ENCODE measurements at regions not wholly inside any gene's neighbourhood (a gene's known extent, or its start where the extent isn't known, plus 50 kb on each side); places are given as distances from the start of the nearest gene placed in this dataset.

DNA sequence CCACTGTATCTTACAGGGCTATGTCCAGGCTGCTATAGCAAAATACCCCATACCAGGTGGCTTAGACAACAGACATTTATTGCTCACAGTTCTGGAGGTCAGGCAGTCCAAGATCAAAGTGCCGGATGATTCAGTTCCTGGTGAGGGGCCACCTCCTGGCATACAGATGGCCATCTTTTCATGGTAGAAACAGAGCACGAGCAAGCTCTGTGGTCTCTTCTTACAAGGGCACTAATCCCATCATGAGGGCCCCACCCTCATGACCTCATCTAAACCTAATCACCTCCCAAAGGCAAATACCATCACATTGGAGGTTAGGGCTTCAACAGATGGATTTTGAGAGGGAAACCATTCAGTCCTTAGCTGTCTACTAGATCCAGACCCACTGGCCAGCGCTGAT lies 117.4 kb upstream of the NECTIN1 start:
- intact Hi-C loops (cut with micrococcal nuclease): no loop called here
- no peaks in the 10 kb centered on the region for H3K9me3 ChIP-seq (ENCODE audit: control insufficient read depth in 1 of 2, low read length in 2 of 2)
- H3K27ac ChIP-seq (ENCODE audit: low read depth, low read length): no peak overlapping the region
- CTCF ChIA-PET (ENCODE audit: partially characterized antibody): no interaction called here
- Mint-ChIP-seq H3K27me3 (peaks cover 0 to 12% of the 10 kb centered on the region in 2 donors), H3K27ac (no peak overlapping the region), H3K4me3 (no peak overlapping the region), H3K36me3 (no peaks in the 10 kb centered on the region), H3K9me3 (peaks cover 0 to 7% (median 1%) of the 10 kb centered on the region in 8 donors), H3K4me1 (no peaks in the 10 kb centered on the region)
- H3K4me1 ChIP-seq (ENCODE audit: insufficient read depth, low read length): no peaks in the 10 kb centered on the region
- POLR2A ChIA-PET (ENCODE audit: partially characterized antibody): no interaction called here
- no peaks in the 10 kb centered on the region for H3K36me3 ChIP-seq (ENCODE audit: insufficient read depth, low read length)
- no peaks in the 10 kb centered on the region for H3K27me3 ChIP-seq (ENCODE audit: insufficient read depth, low read length)
- no peak for DNase-seq
- no peak overlapping the region for H3K4me3 ChIP-seq (ENCODE audit: low read length in 2 of 2)

DNA sequence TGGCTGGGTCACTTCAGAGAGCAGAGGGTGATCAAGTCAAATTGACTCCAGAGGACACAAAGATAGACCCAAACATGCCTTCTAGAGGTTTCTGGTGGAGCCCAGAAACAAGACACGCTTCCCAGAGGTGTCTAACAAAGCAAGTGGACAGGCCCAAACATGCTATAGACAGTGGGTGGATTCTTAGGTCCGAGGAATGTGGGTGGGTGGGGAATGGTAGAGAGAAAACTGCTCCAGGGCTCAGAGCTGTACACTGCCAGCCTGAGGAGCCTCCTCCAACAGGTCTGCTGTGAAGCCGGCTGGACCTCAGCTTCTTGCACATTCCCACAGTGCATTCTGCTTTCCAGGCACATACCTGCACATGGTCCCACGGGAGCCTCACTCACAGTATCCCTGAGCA lies 116.8 kb upstream of the NECTIN1 start:
- Mint-ChIP-seq H3K9me3 (peaks cover 0 to 7% (median 1%) of the 10 kb centered on the region in 8 donors), H3K36me3 (no peaks in the 10 kb centered on the region), H3K27me3 (peaks cover 0 to 13% of the 10 kb centered on the region in 2 donors), H3K4me3 (no peak overlapping the region), H3K4me1 (no peaks in the 10 kb centered on the region), H3K27ac (no peak overlapping the region)
- intact Hi-C loops (cut with micrococcal nuclease): no loop called here
- DNase-seq: no peak
- Histone ChIP-seq H3K36me3 (ENCODE audit: insufficient read depth, low read length) (no peaks in the 10 kb centered on the region), H3K4me1 (ENCODE audit: insufficient read depth, low read length) (no peaks in the 10 kb centered on the region), H3K27me3 (ENCODE audit: insufficient read depth, low read length) (no peaks in the 10 kb centered on the region), H3K4me3 (ENCODE audit: low read length in 2 of 2) (no peak overlapping the region), H3K27ac (ENCODE audit: low read depth, low read length) (no peak overlapping the region), H3K9me3 (ENCODE audit: control insufficient read depth in 1 of 2, low read length in 2 of 2) (no peaks in the 10 kb centered on the region)
- ChIA-PET POLR2A (ENCODE audit: partially characterized antibody) (no interaction called here), CTCF (ENCODE audit: partially characterized antibody) (no interaction called here)

DNA sequence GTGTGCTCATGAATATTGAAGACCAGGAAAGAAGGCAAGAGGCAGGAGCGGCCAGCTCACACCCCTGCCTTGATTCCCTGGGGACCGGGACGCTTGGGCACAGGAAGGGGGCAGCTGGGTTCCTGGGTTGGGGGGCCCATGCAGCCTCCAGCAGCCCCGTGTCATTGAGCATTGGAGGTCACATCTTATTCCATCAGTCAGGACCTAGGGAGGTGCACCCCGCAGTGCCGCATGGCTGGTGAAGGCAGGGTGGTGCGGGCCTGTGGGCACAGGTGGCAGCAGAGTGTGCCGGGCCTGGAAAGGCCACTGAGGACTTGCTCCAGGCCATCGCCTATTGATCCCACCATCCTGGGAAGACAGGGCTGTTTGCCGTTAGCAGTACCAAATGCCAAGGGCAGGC lies 116.3 kb upstream of the NECTIN1 start:
- peaks cover 0 to 7% (median 1%) of the 10 kb centered on the region in 8 donors for H3K9me3 Mint-ChIP-seq
- peaks cover 0 to 13% of the 10 kb centered on the region in 2 donors for H3K27me3 Mint-ChIP-seq
- Histone ChIP-seq H3K27ac (ENCODE audit: low read depth, low read length) (no peak overlapping the region), H3K4me1 (ENCODE audit: insufficient read depth, low read length) (no peaks in the 10 kb centered on the region), H3K27me3 (ENCODE audit: insufficient read depth, low read length) (no peaks in the 10 kb centered on the region), H3K9me3 (ENCODE audit: control insufficient read depth in 1 of 2, low read length in 2 of 2) (no peaks in the 10 kb centered on the region), H3K36me3 (ENCODE audit: insufficient read depth, low read length) (no peaks in the 10 kb centered on the region), H3K4me3 (ENCODE audit: low read length in 2 of 2) (no peak overlapping the region)
- DNase-seq: no peak
- intact Hi-C loops (cut with micrococcal nuclease): no loop called here
- no peak overlapping the region for H3K27ac Mint-ChIP-seq
- ChIA-PET CTCF (ENCODE audit: partially characterized antibody) (no interaction called here), POLR2A (ENCODE audit: partially characterized antibody) (no interaction called here)
- H3K36me3 Mint-ChIP-seq: no peaks in the 10 kb centered on the region
- no peaks in the 10 kb centered on the region for H3K4me1 Mint-ChIP-seq
- no peak overlapping the region for H3K4me3 Mint-ChIP-seq

DNA sequence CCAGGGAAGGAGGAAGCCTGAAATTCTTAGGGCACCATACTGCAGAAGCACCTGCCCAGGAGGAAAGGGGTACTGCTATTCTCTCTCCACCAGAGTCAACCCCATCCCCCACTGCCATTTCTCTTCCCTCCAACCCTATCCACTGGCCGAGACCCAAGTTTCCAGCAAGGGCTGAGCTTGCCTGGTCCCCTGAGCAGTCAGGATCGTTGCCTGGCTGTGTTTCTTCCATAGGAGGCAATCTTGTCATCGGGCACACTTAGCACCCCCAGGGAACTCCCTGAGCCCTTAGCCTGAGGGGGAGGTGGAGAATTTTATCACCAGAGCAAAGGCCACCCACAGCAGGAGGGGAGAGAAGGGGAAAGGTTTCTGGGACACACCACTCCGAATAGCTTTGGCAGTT lies 115.8 kb upstream of the NECTIN1 start:
- Histone ChIP-seq H3K27me3 (ENCODE audit: insufficient read depth, low read length) (no peaks in the 10 kb centered on the region), H3K9me3 (ENCODE audit: control insufficient read depth in 1 of 2, low read length in 2 of 2) (no peaks in the 10 kb centered on the region), H3K27ac (ENCODE audit: low read depth, low read length) (no peak overlapping the region), H3K4me1 (ENCODE audit: insufficient read depth, low read length) (no peaks in the 10 kb centered on the region), H3K4me3 (ENCODE audit: low read length in 2 of 2) (no peak overlapping the region), H3K36me3 (ENCODE audit: insufficient read depth, low read length) (no peaks in the 10 kb centered on the region)
- H3K27me3 Mint-ChIP-seq: peaks cover 3 to 13% of the 10 kb centered on the region in 2 donors
- DNase-seq: no peak
- no peak overlapping the region for H3K27ac Mint-ChIP-seq
- intact Hi-C loops (cut with micrococcal nuclease): no loop called here
- H3K36me3 Mint-ChIP-seq: no peaks in the 10 kb centered on the region
- H3K4me3 Mint-ChIP-seq: no peak overlapping the region
- POLR2A ChIA-PET (ENCODE audit: partially characterized antibody): no interaction called here
- no peaks in the 10 kb centered on the region for H3K4me1 Mint-ChIP-seq
- CTCF ChIA-PET (ENCODE audit: partially characterized antibody): no interaction called here
- H3K9me3 Mint-ChIP-seq: peaks cover 0 to 7% (median 1%) of the 10 kb centered on the region in 8 donors

- no peak for DNase-seq
- Mint-ChIP-seq H3K36me3 (no peaks in the 10 kb centered on the region), H3K27me3 (peaks cover 5 to 16% of the 10 kb centered on the region in 2 donors), H3K4me1 (no peaks in the 10 kb centered on the region), H3K9me3 (peaks cover 0 to 6% (median 1%) of the 10 kb centered on the region in 8 donors), H3K27ac (no peak overlapping the region), H3K4me3 (no peak overlapping the region)
- CTCF ChIA-PET (ENCODE audit: partially characterized antibody): no interaction called here
- intact Hi-C loops (cut with micrococcal nuclease): no loop called here
- no peaks in the 10 kb centered on the region for H3K36me3 ChIP-seq (ENCODE audit: insufficient read depth, low read length)
- no peak overlapping the region for H3K27ac ChIP-seq (ENCODE audit: low read depth, low read length)
- POLR2A ChIA-PET (ENCODE audit: partially characterized antibody): no interaction called here
- H3K9me3 ChIP-seq (ENCODE audit: control insufficient read depth in 1 of 2, low read length in 2 of 2): no peaks in the 10 kb centered on the region
- no peaks in the 10 kb centered on the region for H3K27me3 ChIP-seq (ENCODE audit: insufficient read depth, low read length)
- no peak overlapping the region for H3K4me3 ChIP-seq (ENCODE audit: low read length in 2 of 2)
- no peaks in the 10 kb centered on the region for H3K4me1 ChIP-seq (ENCODE audit: insufficient read depth, low read length)
These were observed 114.9 kb upstream of the NECTIN1 start for GRCh38 chr11:119843877-119844276.

GRCh38 chr11:119842731-119843130 lies 113.7 kb upstream of the NECTIN1 start:
- intact Hi-C loops (cut with micrococcal nuclease): no loop called here
- H3K4me3 ChIP-seq (ENCODE audit: low read length in 2 of 2): no peak overlapping the region
- Mint-ChIP-seq H3K27ac (no peak overlapping the region), H3K9me3 (peaks cover 0 to 6% (median 3%) of the 10 kb centered on the region in 8 donors), H3K27me3 (peaks cover 9 to 25% of the 10 kb centered on the region in 2 donors), H3K4me1 (no peaks in the 10 kb centered on the region), H3K36me3 (no peaks in the 10 kb centered on the region), H3K4me3 (no peak overlapping the region)
- no peak for DNase-seq
- no peak overlapping the region for H3K27ac ChIP-seq (ENCODE audit: low read depth, low read length)
- no peaks in the 10 kb centered on the region for H3K36me3 ChIP-seq (ENCODE audit: insufficient read depth, low read length)
- POLR2A ChIA-PET (ENCODE audit: partially characterized antibody): no interaction called here
- H3K27me3 ChIP-seq (ENCODE audit: insufficient read depth, low read length): no peaks in the 10 kb centered on the region
- no peaks in the 10 kb centered on the region for H3K9me3 ChIP-seq (ENCODE audit: control insufficient read depth in 1 of 2, low read length in 2 of 2)
- no peaks in the 10 kb centered on the region for H3K4me1 ChIP-seq (ENCODE audit: insufficient read depth, low read length)
- CTCF ChIA-PET (ENCODE audit: partially characterized antibody): no interaction called here

DNA sequence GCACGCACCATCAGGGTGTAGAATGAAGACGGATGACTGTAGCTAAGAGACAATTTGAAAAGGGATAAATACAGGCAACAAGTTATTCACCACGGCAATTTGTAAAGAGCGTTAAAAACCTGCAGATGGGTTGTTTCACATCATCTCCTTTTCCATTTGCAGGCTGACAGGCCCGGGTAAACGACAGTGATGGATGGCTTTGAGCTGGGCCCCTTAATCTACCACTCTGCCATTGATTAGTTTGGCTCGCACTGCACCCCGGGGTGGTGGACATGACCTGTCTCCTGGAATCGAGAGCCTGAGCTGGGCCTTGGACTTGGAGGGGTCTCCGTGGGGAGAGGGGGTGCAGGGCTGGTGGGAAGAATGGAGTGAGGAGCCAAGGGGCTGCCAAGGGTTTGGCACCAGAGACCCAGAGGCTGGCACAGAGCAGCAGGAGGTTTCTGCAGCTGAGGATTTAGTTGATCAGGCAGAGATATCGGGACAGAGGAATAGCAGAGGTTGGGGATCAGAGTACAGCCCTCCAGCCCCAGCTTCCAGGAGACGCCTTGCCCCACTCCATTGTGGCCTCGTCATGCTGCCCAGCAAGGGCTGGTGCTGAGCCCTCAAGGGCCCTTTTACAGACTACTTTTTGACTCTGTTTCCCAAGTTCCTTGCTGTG lies 110.6 kb upstream of the NECTIN1 start:
- no peaks in the 10 kb centered on the region for H3K36me3 Mint-ChIP-seq
- CTCF ChIA-PET (ENCODE audit: partially characterized antibody): no interaction called here
- H3K36me3 ChIP-seq (ENCODE audit: insufficient read depth, low read length): no peaks in the 10 kb centered on the region
- no peak for DNase-seq
- no peak overlapping the region for H3K27ac Mint-ChIP-seq
- no peaks in the 10 kb centered on the region for H3K4me1 Mint-ChIP-seq
- H3K27me3 ChIP-seq (ENCODE audit: insufficient read depth, low read length): no peaks in the 10 kb centered on the region
- H3K4me3 Mint-ChIP-seq: no peak overlapping the region
- H3K27ac ChIP-seq (ENCODE audit: low read depth, low read length): no peak overlapping the region
- POLR2A ChIA-PET (ENCODE audit: partially characterized antibody): no interaction called here
- H3K4me3 ChIP-seq (ENCODE audit: low read length in 2 of 2): no peak overlapping the region
- H3K4me1 ChIP-seq (ENCODE audit: insufficient read depth, low read length): no peaks in the 10 kb centered on the region
- H3K9me3 Mint-ChIP-seq: peaks cover 0 to 5% (median 2%) of the 10 kb centered on the region in 8 donors
- peaks cover 22 to 41% of the 10 kb centered on the region in 2 donors for H3K27me3 Mint-ChIP-seq
- intact Hi-C loops (cut with micrococcal nuclease): no loop called here
- H3K9me3 ChIP-seq (ENCODE audit: control insufficient read depth in 1 of 2, low read length in 2 of 2): no peaks in the 10 kb centered on the region

DNA sequence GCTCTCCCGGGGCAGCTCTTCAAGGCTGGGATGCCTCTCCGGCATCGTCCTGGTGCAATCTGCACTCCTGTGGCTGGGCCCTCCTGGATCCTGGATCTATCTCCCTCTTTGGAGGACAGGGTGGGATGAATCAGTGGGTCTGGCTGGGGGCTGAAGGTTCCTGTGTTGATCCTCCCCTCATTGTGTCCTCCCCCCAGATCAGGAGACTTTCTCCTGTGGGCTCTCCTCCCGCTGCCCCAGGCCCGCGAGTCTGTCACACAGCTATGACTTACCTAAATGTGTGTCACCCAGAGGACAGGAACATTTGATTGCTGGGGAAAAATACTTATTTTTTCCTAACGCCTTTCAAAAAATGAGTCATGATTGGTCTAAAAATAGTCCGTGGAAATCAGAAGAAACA lies 106.8 kb upstream of the NECTIN1 start:
- H3K4me3 Mint-ChIP-seq: no peak overlapping the region
- no peak overlapping the region for H3K4me3 ChIP-seq (ENCODE audit: low read length in 2 of 2)
- no peaks in the 10 kb centered on the region for H3K9me3 ChIP-seq (ENCODE audit: control insufficient read depth in 1 of 2, low read length in 2 of 2)
- DNase-seq: no peak
- ChIA-PET POLR2A (ENCODE audit: partially characterized antibody) (no interaction called here), CTCF (ENCODE audit: partially characterized antibody) (no interaction called here)
- H3K36me3 ChIP-seq (ENCODE audit: insufficient read depth, low read length): no peaks in the 10 kb centered on the region
- H3K9me3 Mint-ChIP-seq: peaks cover 0 to 7% (median 2%) of the 10 kb centered on the region in 8 donors
- no peaks in the 10 kb centered on the region for H3K27me3 ChIP-seq (ENCODE audit: insufficient read depth, low read length)
- no peak overlapping the region for H3K27ac Mint-ChIP-seq
- no peaks in the 10 kb centered on the region for H3K4me1 ChIP-seq (ENCODE audit: insufficient read depth, low read length)
- intact Hi-C loops (cut with micrococcal nuclease): no loop called here
- no peaks in the 10 kb centered on the region for H3K4me1 Mint-ChIP-seq
- no peak overlapping the region for H3K27ac ChIP-seq (ENCODE audit: low read depth, low read length)
- no peaks in the 10 kb centered on the region for H3K36me3 Mint-ChIP-seq
- peaks cover 29 to 46% of the 10 kb centered on the region in 2 donors for H3K27me3 Mint-ChIP-seq
